ENCODE measurements at regions not wholly inside any gene's neighbourhood (a gene's known extent, or its start where the extent isn't known, plus 50 kb on each side); places are given as distances from the start of the nearest gene placed in this dataset.

DNA sequence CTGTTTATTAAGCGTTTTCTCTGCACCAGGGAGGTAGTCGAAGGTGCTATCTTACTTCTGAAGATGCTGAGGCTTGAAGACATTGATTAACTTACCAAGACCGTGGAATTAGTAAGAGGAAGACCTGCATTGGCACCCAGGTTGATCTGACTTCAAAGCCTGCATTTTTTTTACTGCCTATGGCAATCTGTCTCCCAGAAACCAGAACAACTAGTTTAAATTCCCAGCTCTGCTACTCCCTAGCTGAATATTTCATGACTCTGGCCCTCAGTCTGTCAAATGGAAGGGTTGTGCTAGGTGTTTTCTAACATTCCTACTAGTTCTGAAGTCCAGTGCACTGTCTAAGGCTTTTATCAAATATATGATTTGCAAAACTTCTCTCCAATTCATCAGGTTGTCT is 52.0 kb upstream of the GRAMD1B start:
- H3K27me3 ChIP-seq (ENCODE audit: control insufficient read depth, insufficient read depth, low read length): no peaks in the 10 kb centered on the region
- no CpG with 5 or more reads among the region's 3 CpGs for WGBS (ENCODE audit: insufficient coverage, insufficient read length)
- no peak overlapping the region for H3K4me3 ChIP-seq (ENCODE audit: low read length)
- H3K36me3 ChIP-seq (ENCODE audit: control insufficient read depth, insufficient read depth, low read length): no peaks in the 10 kb centered on the region
- H3K4me1 ChIP-seq (ENCODE audit: control insufficient read depth, insufficient read depth, low read length): peaks cover 2% of the 10 kb centered on the region; the same call in 1 of the 2 replicates
- no peaks in the 10 kb centered on the region for H3K9me3 ChIP-seq (ENCODE audit: control insufficient read depth, insufficient read depth, low read length)
- no peak overlapping the region for H3K27ac ChIP-seq (ENCODE audit: low read length)
- no peak for DNase-seq (ENCODE audit: low read depth, low spot score)

DNA sequence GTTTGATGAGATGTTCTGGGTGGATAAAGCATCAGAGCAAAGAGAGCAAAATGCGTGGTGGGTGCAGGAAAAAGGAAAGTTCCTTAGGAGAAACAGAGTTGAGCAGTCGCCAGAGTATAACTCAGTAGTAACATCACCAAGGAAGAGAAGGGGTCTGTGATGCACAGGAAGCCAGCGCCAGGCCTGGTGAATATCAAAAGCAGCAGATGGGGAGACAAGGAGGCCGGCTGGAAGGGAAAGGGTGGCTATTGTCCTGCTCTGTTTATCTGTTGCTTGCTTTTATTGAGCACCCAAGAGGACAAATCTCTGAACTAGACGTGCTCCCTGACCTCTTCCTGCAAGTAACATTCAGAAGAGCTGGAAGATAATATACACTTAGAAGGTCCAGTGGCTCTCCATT is 52.7 kb upstream of the GRAMD1B start:
- no peak overlapping the region for H3K27ac ChIP-seq (ENCODE audit: low read length)
- H3K4me1 ChIP-seq (ENCODE audit: control insufficient read depth, insufficient read depth, low read length): peaks cover 2% of the 10 kb centered on the region; the same call in 1 of the 2 replicates
- no peaks in the 10 kb centered on the region for H3K36me3 ChIP-seq (ENCODE audit: control insufficient read depth, insufficient read depth, low read length)
- DNase-seq (ENCODE audit: low read depth, low spot score): no peak
- WGBS (ENCODE audit: insufficient coverage, insufficient read length): no CpG with 5 or more reads among the region's 5 CpGs
- H3K27me3 ChIP-seq (ENCODE audit: control insufficient read depth, insufficient read depth, low read length): no peaks in the 10 kb centered on the region
- H3K9me3 ChIP-seq (ENCODE audit: control insufficient read depth, insufficient read depth, low read length): no peaks in the 10 kb centered on the region
- H3K4me3 ChIP-seq (ENCODE audit: low read length): no peak overlapping the region

DNA sequence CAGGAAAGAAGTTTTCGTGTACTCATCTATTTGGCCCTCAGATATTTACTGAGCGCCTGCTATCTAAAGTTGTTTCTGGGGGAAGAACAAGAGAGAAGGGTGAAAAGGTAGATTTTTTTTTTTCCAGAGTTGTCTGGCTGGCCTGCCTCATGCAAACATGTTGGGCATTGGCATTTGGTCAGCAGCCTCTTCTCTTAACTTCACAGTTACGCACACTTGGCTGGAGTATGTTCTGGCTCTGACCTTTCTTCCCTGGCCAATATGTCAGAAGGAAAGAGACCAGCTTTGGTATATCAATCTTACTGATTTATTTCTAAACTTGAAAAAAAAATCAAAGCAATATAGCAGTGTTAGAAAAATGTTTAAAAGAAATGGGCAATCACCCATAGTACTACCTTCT is 54.2 kb upstream of the GRAMD1B start:
- 100% methylated on average over 1 of the region's 3 CpGs for WGBS (ENCODE audit: insufficient coverage, insufficient read length)
- no peak overlapping the region for H3K4me3 ChIP-seq (ENCODE audit: low read length)
- H3K4me1 ChIP-seq (ENCODE audit: control insufficient read depth, insufficient read depth, low read length): peaks cover 5% of the 10 kb centered on the region; the same call in 1 of the 2 replicates
- no peaks in the 10 kb centered on the region for H3K36me3 ChIP-seq (ENCODE audit: control insufficient read depth, insufficient read depth, low read length)
- H3K9me3 ChIP-seq (ENCODE audit: control insufficient read depth, insufficient read depth, low read length): no peaks in the 10 kb centered on the region
- H3K27ac ChIP-seq (ENCODE audit: low read length): no peak overlapping the region
- no peak for DNase-seq (ENCODE audit: low read depth, low spot score)
- H3K27me3 ChIP-seq (ENCODE audit: control insufficient read depth, insufficient read depth, low read length): no peaks in the 10 kb centered on the region

DNA sequence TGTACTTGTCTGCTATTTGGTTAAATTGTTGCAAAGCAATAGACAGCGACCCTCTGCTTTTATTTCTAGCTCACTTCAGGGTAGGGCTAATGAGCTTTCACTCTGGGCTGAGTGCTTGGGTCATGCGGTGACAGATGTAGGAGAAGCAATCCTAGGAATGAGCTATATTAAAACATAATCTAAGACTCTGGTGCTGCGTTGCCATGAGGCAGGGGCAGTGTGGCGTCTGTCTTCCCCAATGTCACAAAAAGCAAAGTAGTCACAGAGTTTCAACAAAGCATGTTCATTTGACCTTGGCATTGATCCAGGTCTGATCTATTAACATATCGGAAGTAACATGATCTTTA is 55.5 kb upstream of the GRAMD1B start:
- Histone ChIP-seq H3K27me3 (ENCODE audit: control insufficient read depth, insufficient read depth, low read length) (no peaks in the 10 kb centered on the region), H3K4me1 (ENCODE audit: control insufficient read depth, insufficient read depth, low read length) (peaks cover 5% of the 10 kb centered on the region; the same call in 1 of the 2 replicates), H3K27ac (ENCODE audit: low read length) (no peak overlapping the region), H3K9me3 (ENCODE audit: control insufficient read depth, insufficient read depth, low read length) (no peaks in the 10 kb centered on the region), H3K36me3 (ENCODE audit: control insufficient read depth, insufficient read depth, low read length) (no peaks in the 10 kb centered on the region), H3K4me3 (ENCODE audit: low read length) (no peak overlapping the region)
- WGBS (ENCODE audit: insufficient coverage, insufficient read length): 100% methylated on average over 1 of the region's 5 CpGs
- no peak for DNase-seq (ENCODE audit: low read depth, low spot score)

DNA sequence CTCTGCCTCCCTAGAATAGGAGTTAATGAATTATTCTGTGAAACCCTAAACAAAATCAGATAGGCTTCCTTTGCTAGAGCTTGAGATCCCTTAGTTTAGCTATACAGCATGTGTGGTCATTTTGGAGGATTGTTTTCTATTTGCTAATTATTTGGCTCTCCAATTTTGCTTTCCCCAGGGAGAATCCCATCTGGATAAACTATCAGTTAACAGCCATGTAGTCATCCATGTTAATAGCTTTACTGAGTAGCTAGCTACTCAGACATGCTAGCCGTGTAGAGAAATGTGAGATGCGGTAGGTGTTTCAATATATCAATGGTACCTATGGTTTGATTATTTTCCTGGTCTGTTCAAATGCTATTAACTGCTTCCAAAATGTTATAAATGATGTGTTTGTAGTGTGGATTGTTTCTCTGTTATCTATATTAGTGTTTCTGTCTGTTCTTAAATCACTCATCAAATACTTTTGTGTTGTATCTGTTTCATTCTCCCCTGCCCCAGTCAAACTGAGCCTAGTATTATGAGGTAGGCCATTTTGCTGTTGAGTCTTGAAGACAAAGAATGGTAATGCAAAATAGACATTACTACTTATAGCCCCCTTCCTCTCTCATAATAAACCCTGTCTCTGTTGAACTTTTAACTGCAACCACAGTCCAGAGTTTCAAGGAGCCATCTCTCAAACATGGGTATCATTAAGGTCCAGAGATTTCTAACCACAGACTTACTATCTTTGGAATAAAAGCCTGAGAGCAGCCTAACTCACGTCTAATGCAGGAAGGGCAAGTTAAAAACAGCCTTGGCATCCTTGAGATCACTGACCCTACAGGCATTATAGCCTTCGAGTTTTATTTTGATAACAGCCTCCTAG is 56.1 kb upstream of the GRAMD1B start:
- DNase-seq (ENCODE audit: low read depth, low spot score): no peak
- Histone ChIP-seq H3K27ac (ENCODE audit: low read length) (no peak overlapping the region), H3K4me1 (ENCODE audit: control insufficient read depth, insufficient read depth, low read length) (peaks cover 4% of the 10 kb centered on the region; the same call in 1 of the 2 replicates), H3K27me3 (ENCODE audit: control insufficient read depth, insufficient read depth, low read length) (no peaks in the 10 kb centered on the region), H3K9me3 (ENCODE audit: control insufficient read depth, insufficient read depth, low read length) (no peaks in the 10 kb centered on the region), H3K4me3 (ENCODE audit: low read length) (no peak overlapping the region), H3K36me3 (ENCODE audit: control insufficient read depth, insufficient read depth, low read length) (no peaks in the 10 kb centered on the region)
- no CpG with 5 or more reads among the region's 4 CpGs for WGBS (ENCODE audit: insufficient coverage, insufficient read length)

DNA sequence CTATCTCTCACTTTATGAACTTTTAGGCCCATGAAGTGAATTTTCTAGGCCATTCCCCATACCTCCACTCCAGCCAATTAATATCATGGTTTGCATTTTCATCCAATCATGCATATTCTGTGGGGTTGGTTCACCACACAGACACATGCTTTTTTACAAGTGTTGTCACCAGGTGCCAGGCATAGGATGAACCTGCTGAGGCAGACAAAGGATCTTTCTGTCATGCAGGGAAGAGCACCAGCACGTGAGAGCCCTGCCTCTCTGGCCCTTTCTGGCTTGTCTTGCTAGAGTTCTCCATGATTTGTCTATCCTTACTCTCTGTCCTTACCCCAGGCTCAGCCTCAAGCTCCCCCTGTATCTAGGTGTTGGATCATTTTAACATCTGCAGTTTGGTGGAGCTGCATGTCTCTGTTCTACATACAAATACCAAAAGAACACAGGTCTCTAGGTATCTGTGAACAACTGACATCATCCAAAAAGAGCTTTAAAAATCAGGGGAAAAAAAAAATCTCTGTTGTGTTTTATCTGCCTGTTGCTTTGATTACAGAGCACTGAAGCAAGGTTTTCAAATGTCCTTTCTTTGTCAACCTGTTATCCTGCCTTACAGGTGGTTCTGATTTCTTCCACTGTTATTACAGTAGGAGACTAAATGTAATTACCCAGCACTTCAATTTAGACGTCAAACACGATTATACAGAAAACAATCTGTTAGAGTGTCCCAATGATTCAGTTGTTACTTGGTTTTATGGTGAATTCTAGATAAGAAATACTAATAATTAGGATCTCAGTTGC is 58.4 kb upstream of the GRAMD1B start:
- H3K9me3 ChIP-seq (ENCODE audit: control insufficient read depth, insufficient read depth, low read length): no peaks in the 10 kb centered on the region
- H3K36me3 ChIP-seq (ENCODE audit: control insufficient read depth, insufficient read depth, low read length): no peaks in the 10 kb centered on the region
- DNase-seq (ENCODE audit: low read depth, low spot score): no peak
- H3K4me1 ChIP-seq (ENCODE audit: control insufficient read depth, insufficient read depth, low read length): peaks cover 4% of the 10 kb centered on the region; the same call in 1 of the 2 replicates
- no peak overlapping the region for H3K27ac ChIP-seq (ENCODE audit: low read length)
- H3K4me3 ChIP-seq (ENCODE audit: low read length): no peak overlapping the region
- WGBS (ENCODE audit: insufficient coverage, insufficient read length): no CpG with 5 or more reads among the region's 3 CpGs
- no peaks in the 10 kb centered on the region for H3K27me3 ChIP-seq (ENCODE audit: control insufficient read depth, insufficient read depth, low read length)

DNA sequence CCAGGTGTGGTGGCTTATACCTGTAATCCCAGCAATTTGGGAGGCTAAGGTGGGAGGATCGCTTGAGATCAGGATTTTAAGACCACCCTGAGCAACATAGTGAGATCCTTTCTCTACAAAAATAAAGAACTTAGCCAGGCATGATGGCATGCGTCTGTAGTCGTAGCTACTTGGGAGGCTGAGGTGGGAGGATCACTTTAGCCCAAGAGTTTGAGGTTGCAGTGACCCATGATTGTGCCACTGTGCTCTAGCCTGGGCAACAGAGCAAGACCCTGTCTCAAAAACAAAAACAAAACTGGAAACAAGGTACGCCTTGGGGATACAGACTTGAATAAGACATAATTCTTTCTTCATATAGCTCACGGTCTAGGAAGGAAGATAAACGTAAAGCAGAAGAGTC is 63.1 kb upstream of the GRAMD1B start:
- whole genome bisulfite sequencing (ENCODE audit: insufficient coverage, insufficient read length): no CpG with 5 or more reads among the region's 6 CpGs
- no peaks in the 10 kb centered on the region for H3K36me3 ChIP-seq (ENCODE audit: control insufficient read depth, insufficient read depth, low read length)
- H3K4me3 ChIP-seq (ENCODE audit: low read length): no peak overlapping the region
- no peaks in the 10 kb centered on the region for H3K9me3 ChIP-seq (ENCODE audit: control insufficient read depth, insufficient read depth, low read length)
- no peak for DNase-seq (ENCODE audit: low read depth, low spot score)
- no peak overlapping the region for H3K27ac ChIP-seq (ENCODE audit: low read length)
- peaks cover 2% of the 10 kb centered on the region; the same call in 1 of the 2 replicates for H3K27me3 ChIP-seq (ENCODE audit: control insufficient read depth, insufficient read depth, low read length)
- H3K4me1 ChIP-seq (ENCODE audit: control insufficient read depth, insufficient read depth, low read length): peaks cover 5% of the 10 kb centered on the region; the same call in 1 of the 2 replicates

DNA sequence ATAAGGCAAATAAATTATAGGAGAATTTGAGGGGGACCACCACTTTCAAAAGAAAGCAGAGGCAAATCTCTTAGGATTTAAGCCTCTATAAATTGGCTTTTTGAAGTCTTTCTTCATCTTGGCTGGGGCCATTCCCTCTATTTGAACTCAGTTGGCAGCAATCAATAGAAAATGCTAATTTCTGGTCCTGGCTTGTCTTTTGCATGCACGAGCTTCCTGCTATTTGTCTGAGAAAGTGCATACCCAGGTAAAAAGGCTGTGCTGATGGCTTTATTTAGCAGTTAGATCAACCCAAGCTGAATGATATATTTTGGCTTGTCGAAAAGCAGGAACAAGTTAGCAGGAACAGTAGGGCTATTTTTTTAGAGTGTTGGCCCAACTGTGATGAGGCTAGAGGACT is 64.1 kb upstream of the GRAMD1B start:
- Histone ChIP-seq H3K9me3 (ENCODE audit: control insufficient read depth, insufficient read depth, low read length) (no peaks in the 10 kb centered on the region), H3K4me3 (ENCODE audit: low read length) (no peak overlapping the region), H3K4me1 (ENCODE audit: control insufficient read depth, insufficient read depth, low read length) (0 out of 2 replicates have a peak, but pooled peaks cover 1% of the 10 kb centered on the region), H3K36me3 (ENCODE audit: control insufficient read depth, insufficient read depth, low read length) (no peaks in the 10 kb centered on the region), H3K27me3 (ENCODE audit: control insufficient read depth, insufficient read depth, low read length) (peaks cover 2% of the 10 kb centered on the region; the same call in 1 of the 2 replicates), H3K27ac (ENCODE audit: low read length) (no peak overlapping the region)
- no peak for DNase-seq (ENCODE audit: low read depth, low spot score)
- WGBS (ENCODE audit: insufficient coverage, insufficient read length): no CpG with 5 or more reads among the region's 2 CpGs

DNA sequence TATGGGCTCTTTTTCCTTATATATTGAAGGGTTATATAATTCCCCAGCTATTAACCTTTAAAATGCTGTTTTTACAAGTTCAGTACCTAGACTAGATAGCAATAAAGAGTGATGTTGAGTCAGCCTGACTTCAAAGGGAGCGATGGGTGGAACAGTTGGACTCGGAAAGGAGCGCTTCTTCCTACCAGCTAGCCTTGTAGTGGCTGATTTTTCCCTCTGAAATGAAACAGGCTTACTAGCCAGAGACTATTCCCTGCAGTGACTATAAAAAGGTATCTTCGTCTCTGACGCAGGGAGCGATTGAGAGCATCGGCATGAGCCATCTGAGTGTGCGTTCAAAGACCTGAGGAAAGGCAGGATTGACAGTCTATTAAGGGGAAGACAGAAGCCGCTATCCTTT is 66.0 kb upstream of the GRAMD1B start:
- no peak overlapping the region for H3K4me3 ChIP-seq (ENCODE audit: low read length)
- DNase-seq (ENCODE audit: low read depth, low spot score): no peak
- H3K4me1 ChIP-seq (ENCODE audit: control insufficient read depth, insufficient read depth, low read length): 0 out of 2 replicates have a peak, but pooled peaks cover 1% of the 10 kb centered on the region
- H3K27me3 ChIP-seq (ENCODE audit: control insufficient read depth, insufficient read depth, low read length): peaks cover 5% of the 10 kb centered on the region; the same call in 1 of the 2 replicates
- no peak overlapping the region for H3K27ac ChIP-seq (ENCODE audit: low read length)
- WGBS (ENCODE audit: insufficient coverage, insufficient read length): no CpG with 5 or more reads among the region's 9 CpGs
- no peaks in the 10 kb centered on the region for H3K36me3 ChIP-seq (ENCODE audit: control insufficient read depth, insufficient read depth, low read length)
- no peaks in the 10 kb centered on the region for H3K9me3 ChIP-seq (ENCODE audit: control insufficient read depth, insufficient read depth, low read length)

DNA sequence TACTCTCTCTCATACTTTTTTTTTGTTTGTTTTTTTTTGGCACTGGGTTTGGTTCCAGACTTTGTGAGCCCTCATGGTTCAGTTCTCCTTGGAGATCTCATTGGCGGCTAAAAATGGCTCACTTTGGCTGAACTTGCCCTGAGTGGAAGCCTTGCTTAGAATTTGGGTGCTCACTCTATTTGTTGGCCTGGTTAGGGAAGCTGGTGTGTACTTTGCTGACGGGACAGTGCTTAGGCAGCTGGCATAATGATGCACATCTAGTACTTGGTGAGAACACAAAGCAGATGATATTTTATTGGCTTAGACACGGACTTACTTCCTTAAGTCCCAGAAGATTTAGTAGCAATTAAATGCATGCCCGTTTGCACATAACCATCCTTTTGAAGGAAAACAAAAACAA is 66.5 kb upstream of the GRAMD1B start:
- no peak for DNase-seq (ENCODE audit: low read depth, low spot score)
- H3K27me3 ChIP-seq (ENCODE audit: control insufficient read depth, insufficient read depth, low read length): peaks cover 11% of the 10 kb centered on the region; the same call in 1 of the 2 replicates
- H3K9me3 ChIP-seq (ENCODE audit: control insufficient read depth, insufficient read depth, low read length): no peaks in the 10 kb centered on the region
- H3K4me3 ChIP-seq (ENCODE audit: low read length): no peak overlapping the region
- WGBS (ENCODE audit: insufficient coverage, insufficient read length): no CpG with 5 or more reads among the region's 4 CpGs
- no peak overlapping the region for H3K27ac ChIP-seq (ENCODE audit: low read length)
- H3K36me3 ChIP-seq (ENCODE audit: control insufficient read depth, insufficient read depth, low read length): no peaks in the 10 kb centered on the region
- H3K4me1 ChIP-seq (ENCODE audit: control insufficient read depth, insufficient read depth, low read length): 0 out of 2 replicates have a peak, but pooled peaks cover 1% of the 10 kb centered on the region

Data from iPS DF 6.9 (cell line).